ENCODE measurements at regions not wholly inside any gene's neighbourhood (a gene's known extent, or its start where the extent isn't known, plus 50 kb on each side); places are given as distances from the start of the nearest gene placed in this dataset.

GRCh38 chr2:128835342-128835855 lies 516.7 kb upstream of the HS6ST1 start:
- no peak for DNase-seq
- intact Hi-C loops (cut with DNase I) = no loop called here

GRCh38 chr2:128835974-128836373 lies 517.3 kb upstream of the HS6ST1 start:
- H3K4me1 ChIP-seq = no peaks in the 10 kb centered on the region
- TF ChIP-seq CTCF (IDR thresholded peaks at IDR 0.05) = no peak
- ATAC-seq (no peak), DNase-seq (no peak)
- no peaks in the 10 kb centered on the region for H3K36me3 ChIP-seq (ENCODE audit: insufficient read depth in 1 of 2, low read depth in 1 of 2)
- H3K27ac ChIP-seq = no peak overlapping the region
- WGBS, 3 donors = 90 to 93% (median 93%) methylated on average over 6 of the region's 6 CpGs
- H3K27me3 ChIP-seq (ENCODE audit: insufficient read depth in 3 of 3, low read length in 2 of 3) = no peaks in the 10 kb centered on the region
- intact Hi-C loops (cut with DNase I) = no loop called here
- no peaks in the 10 kb centered on the region for H3K9me3 ChIP-seq
- H3K4me3 ChIP-seq = no peak overlapping the region

More at GRCh38 chr2:128835342-128835855, 516.7 kb upstream of the HS6ST1 start:
- 83 to 90% (median 86%) methylated on average over 10 of the region's 10 CpGs for WGBS, 3 donors
- no peaks in the 10 kb centered on the region for H3K27me3 ChIP-seq (ENCODE audit: insufficient read depth in 3 of 3, low read length in 2 of 3)
- no peak for TF ChIP-seq CTCF (IDR thresholded peaks at IDR 0.05)
- H3K4me1 ChIP-seq = no peaks in the 10 kb centered on the region
- no peak overlapping the region for H3K4me3 ChIP-seq
- H3K9me3 ChIP-seq = no peaks in the 10 kb centered on the region
- H3K27ac ChIP-seq = no peak overlapping the region
- no peaks in the 10 kb centered on the region for H3K36me3 ChIP-seq (ENCODE audit: insufficient read depth in 1 of 2, low read depth in 1 of 2)
- no peak for ATAC-seq

GRCh38 chr2:128836559-128837100 lies 518.0 kb upstream of the HS6ST1 start:
- Histone ChIP-seq H3K4me3 (no peak overlapping the region), H3K36me3 (ENCODE audit: insufficient read depth in 1 of 2, low read depth in 1 of 2) (no peaks in the 10 kb centered on the region), H3K27ac (no peak overlapping the region), H3K9me3 (no peaks in the 10 kb centered on the region), H3K4me1 (no peaks in the 10 kb centered on the region), H3K27me3 (ENCODE audit: insufficient read depth in 3 of 3, low read length in 2 of 3) (no peaks in the 10 kb centered on the region)
- WGBS, 3 donors = 77 to 86% (median 78%) methylated on average over 5 of the region's 5 CpGs
- no peak for TF ChIP-seq CTCF (IDR thresholded peaks at IDR 0.05)
- intact Hi-C loops (cut with DNase I) = no loop called here
- no peak for DNase-seq
- no peak for ATAC-seq

- WGBS, 3 donors = 83 to 95% (median 86%) methylated on average over 5 of the region's 5 CpGs
- no peaks in the 10 kb centered on the region for H3K36me3 ChIP-seq (ENCODE audit: insufficient read depth in 1 of 2, low read depth in 1 of 2)
- no peaks in the 10 kb centered on the region for H3K27me3 ChIP-seq (ENCODE audit: insufficient read depth in 3 of 3, low read length in 2 of 3)
- H3K27ac ChIP-seq = no peak overlapping the region
- no peak overlapping the region for H3K4me3 ChIP-seq
- no peaks in the 10 kb centered on the region for H3K4me1 ChIP-seq
- DNase-seq (no peak), ATAC-seq (no peak)
- intact Hi-C loops (cut with DNase I) = no loop called here
- TF ChIP-seq CTCF (IDR thresholded peaks at IDR 0.05) = no peak
- no peaks in the 10 kb centered on the region for H3K9me3 ChIP-seq
Measured at GRCh38 chr2:128838244-128838643, 519.6 kb upstream of the HS6ST1 start.

DNA sequence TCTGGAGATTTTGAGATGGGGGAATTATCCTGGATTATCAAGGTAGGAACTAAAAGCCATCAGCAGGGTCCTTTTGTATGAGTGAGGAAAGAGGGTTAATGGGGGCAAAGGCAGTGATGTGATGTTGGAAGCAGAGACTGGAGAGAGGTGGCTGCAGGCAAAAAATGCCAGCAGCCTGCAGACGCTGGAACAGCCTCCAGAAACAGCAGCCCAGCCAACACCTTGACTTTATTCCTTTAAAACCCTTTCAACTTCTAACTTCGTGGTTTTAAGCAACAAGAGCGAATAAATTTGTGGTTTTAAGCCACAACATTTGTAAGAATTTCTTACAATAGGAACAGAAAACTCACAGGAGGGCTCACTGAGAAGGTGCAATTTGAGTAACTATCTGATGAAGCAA lies 523.1 kb upstream of the HS6ST1 start:
- Histone ChIP-seq H3K4me3 (no peak overlapping the region), H3K27ac (no peak overlapping the region), H3K36me3 (ENCODE audit: insufficient read depth in 1 of 2, low read depth in 1 of 2) (no peaks in the 10 kb centered on the region), H3K4me1 (no peaks in the 10 kb centered on the region), H3K9me3 (no peaks in the 10 kb centered on the region), H3K27me3 (ENCODE audit: insufficient read depth in 3 of 3, low read length in 2 of 3) (no peaks in the 10 kb centered on the region)
- no peak for TF ChIP-seq CTCF (IDR thresholded peaks at IDR 0.05)
- no peak for ATAC-seq
- intact Hi-C loops (cut with DNase I) = no loop called here
- 65 to 73% (median 66%) methylated on average over 3 of the region's 3 CpGs for WGBS, 3 donors
- no peak for DNase-seq

All from psoas muscle (tissue), 7 donors.